IMR-90 (cell line): ENCODE measurements at regions not wholly inside any gene's neighbourhood (a gene's known extent, or its start where the extent isn't known, plus 50 kb on each side); places are given as distances from the start of the nearest gene placed in this dataset.

Experiments
- ATAC-seq: fragments of 200-7000 bp; cut with Tn5 transposase; 2 replicates; pipeline ENCODE4 v1.9.1; 2020; ENCODE audit warnings: low read depth, mild to moderate bottlenecking, moderate library complexity
- BruUV-seq: library from RNA; stranded (reverse); fragments of 400-500 nt; replicated peaks from 2 replicates; lab custom pipeline; 2021; lab: Mats Ljungman, UMichigan
- CTCF ChIA-PET: fragments of 300-600 bp; formaldehyde crosslinking; extraction: SDS; loops from one replicate; lab custom pipeline; 2021; ENCODE audit warnings: antibody characterized with exemption; lab: Yijun Ruan, JAX
- POLR2A ChIA-PET: fragments of 300-600 bp; sonication (Branson Sonifier 250); formaldehyde crosslinking; loops from one replicate; lab custom pipeline; 2022; ENCODE audit warnings: antibody characterized with exemption; ENCODE audit not compliant: unreplicated experiment; lab: Charles Lee
- DNase-seq: peaks from one replicate; pipeline ENCODE4 v3.0.0; 2013
- H2AFZ ChIP-seq: replicated peaks from 2 replicates; pipeline ENCODE3; 2013; ENCODE audit warnings: low read length, mild to moderate bottlenecking; ENCODE audit not compliant: poor library complexity
- H2AK5ac ChIP-seq: 2 replicates; pipeline ENCODE4 v1.6.1; 2013; ENCODE audit warnings: low read depth, low read length, inconsistent platforms
- H2AK9ac ChIP-seq: replicated peaks from 2 replicates; pipeline ENCODE3; 2013; ENCODE audit warnings: mild to moderate bottlenecking, low read depth, low read length, moderate library complexity; ENCODE audit not compliant: poor library complexity
- H2BK120ac ChIP-seq: 2 replicates; pipeline ENCODE4 v1.6.1; 2013; ENCODE audit warnings: low read depth, low read length, inconsistent platforms
- H2BK15ac ChIP-seq: 3 replicates; pipeline ENCODE4 v1.6.1; 2013; ENCODE audit warnings: low read depth, low read length, inconsistent platforms
- H2BK20ac ChIP-seq: 2 replicates; pipeline ENCODE4 v1.6.1; 2013; ENCODE audit warnings: low read depth, mild to moderate bottlenecking, inconsistent platforms, low read length, moderate library complexity
- H2BK5ac ChIP-seq: 2 replicates; pipeline ENCODE4 v1.6.1; 2013; ENCODE audit warnings: mild to moderate bottlenecking, low read depth, low read length, inconsistent platforms; ENCODE audit not compliant: poor library complexity, severe bottlenecking
- H3K14ac ChIP-seq: replicated peaks from 2 replicates; pipeline ENCODE4 v1.6.1; 2013; ENCODE audit warnings: low read depth, low read length, inconsistent platforms
- H3K18ac ChIP-seq: 2 replicates; pipeline ENCODE4 v1.6.1; 2013; ENCODE audit warnings: low read depth, low read length, control low read depth
- H3K23ac ChIP-seq: 2 replicates; pipeline ENCODE4 v1.6.1; 2013; ENCODE audit warnings: low read depth, low read length, inconsistent platforms
- H3K27ac ChIP-seq: 2 replicates; pipeline ENCODE4 v1.5.1; 2013; ENCODE audit warnings: mild to moderate bottlenecking, control low read depth, low read length; ENCODE audit not compliant: insufficient read depth
- H3K27me3 ChIP-seq: 2 replicates; pipeline ENCODE4 v1.6.1; 2013; ENCODE audit warnings: low read length; ENCODE audit not compliant: control insufficient read depth, insufficient read depth
- H3K36me3 ChIP-seq: 2 replicates; pipeline ENCODE4 v1.6.1; 2013; ENCODE audit warnings: low read length, mixed read lengths; ENCODE audit not compliant: control insufficient read depth, insufficient read depth
- H3K4ac ChIP-seq: 2 replicates; pipeline ENCODE4 v1.6.1; 2013; ENCODE audit warnings: low read depth, low read length, inconsistent platforms
- H3K4me1 ChIP-seq: 2 replicates; pipeline ENCODE4 v1.6.1; 2013; ENCODE audit warnings: low read length, mixed read lengths; ENCODE audit not compliant: control insufficient read depth, insufficient read depth
- H3K4me2 ChIP-seq: 2 replicates; pipeline ENCODE4 v1.6.1; 2013; ENCODE audit warnings: low read depth, mild to moderate bottlenecking, control low read depth, low read length, moderate library complexity
- H3K4me3 ChIP-seq: 2 replicates; pipeline ENCODE4 v1.5.1; 2013; ENCODE audit warnings: low read depth, mild to moderate bottlenecking, control low read depth, low read length, moderate library complexity; ENCODE audit not compliant: insufficient read depth
- H3K56ac ChIP-seq: 2 replicates; pipeline ENCODE4 v1.6.1; 2013; ENCODE audit warnings: low read length, inconsistent platforms; ENCODE audit not compliant: insufficient read depth; ENCODE audit errors: extremely low read depth
- H3K79me1 ChIP-seq, 2 experiments: 2 replicates each; pipeline ENCODE4 v1.6.1; 2013; ENCODE audit warnings: low read length in 2 of 2, inconsistent platforms in 1 of 2, low read depth in 1 of 2
- H3K9ac ChIP-seq: 2 replicates; pipeline ENCODE4 v1.6.1; 2013; ENCODE audit warnings: low read depth, low read length, control low read depth
- H3K9me1 ChIP-seq: 2 replicates; pipeline ENCODE4 v1.6.1; 2013; ENCODE audit warnings: low read length, inconsistent platforms; ENCODE audit not compliant: insufficient read depth
- H3K9me3 ChIP-seq: 2 replicates; pipeline ENCODE4 v1.6.1; 2013; ENCODE audit warnings: low read length; ENCODE audit not compliant: control insufficient read depth, insufficient read depth
- H4K20me1 ChIP-seq: 2 replicates; pipeline ENCODE4 v1.6.1; 2013; ENCODE audit warnings: low read length, inconsistent platforms; ENCODE audit not compliant: insufficient read depth
- H4K5ac ChIP-seq: 2 replicates; pipeline ENCODE4 v1.6.1; 2013; ENCODE audit warnings: mild to moderate bottlenecking, low read depth, low read length, control low read depth
- H4K8ac ChIP-seq, 2 experiments: 2 replicates each; pipeline ENCODE4 v1.6.1; 2013; ENCODE audit warnings: low read depth in 2 of 2, low read length in 2 of 2, control low read depth in 1 of 2, inconsistent platforms in 1 of 2
- H4K91ac ChIP-seq: 2 replicates; pipeline ENCODE4 v1.6.1; 2013; ENCODE audit warnings: low read depth, low read length, inconsistent platforms; ENCODE audit not compliant: insufficient read depth
- BHLHE40 ChIP-seq: fragments of 150-350 bp; IDR thresholded peaks from 2 replicates; pipeline ENCODE4 v1.6.1; 2016; ENCODE audit warnings: mild to moderate bottlenecking, low read depth, low read length
- CHD1 ChIP-seq: IDR thresholded peaks from 2 replicates; pipeline ENCODE4 v1.6.1; 2012; ENCODE audit warnings: low read depth, low read length, improper control_type of control experiment
- CTCF ChIP-seq: conservative IDR thresholded peaks from 2 replicates; pipeline ENCODE4 v1.5.1; 2012; ENCODE audit warnings: mild to moderate bottlenecking, low read depth, low read length, improper control_type of control experiment
- ELK1 ChIP-seq: fragments of 150-350 bp; IDR thresholded peaks from 2 replicates; pipeline ENCODE4 v1.6.1; 2016; ENCODE audit warnings: low read depth, mild to moderate bottlenecking, low read length, moderate library complexity, borderline replicate concordance
- FOS ChIP-seq: fragments of 150-350 bp; IDR thresholded peaks from 2 replicates; pipeline ENCODE4 v1.6.1; 2016; ENCODE audit warnings: low read depth, low read length
- MAFK ChIP-seq: IDR thresholded peaks from 2 replicates; pipeline ENCODE4 v1.6.1; 2012; ENCODE audit warnings: low read depth, low read length, improper control_type of control experiment
- MAZ ChIP-seq: IDR thresholded peaks from 2 replicates; pipeline ENCODE4 v1.6.1; 2012; ENCODE audit warnings: low read depth, mild to moderate bottlenecking, low read length, improper control_type of control experiment, moderate library complexity, borderline replicate concordance
- POLR2A ChIP-seq: IDR thresholded peaks from 2 replicates; pipeline ENCODE4 v1.6.1; 2012; ENCODE audit warnings: mild to moderate bottlenecking, low read depth, low read length
- RAD21 ChIP-seq: IDR thresholded peaks from 2 replicates; pipeline ENCODE4 v1.6.1; 2012; ENCODE audit warnings: low read length, improper control_type of control experiment
- RFX5 ChIP-seq: IDR thresholded peaks from 2 replicates; pipeline ENCODE4 v1.8.0; 2012; ENCODE audit warnings: low read depth, mild to moderate bottlenecking, low read length, moderate library complexity
- SMC3 ChIP-seq: fragments of 150-350 bp; IDR thresholded peaks from 2 replicates; pipeline ENCODE4 v1.6.1; 2016; ENCODE audit warnings: low read depth, mild to moderate bottlenecking, antibody characterized with exemption, low read length, moderate library complexity
- WGBS, 2 experiments: methylation state at CpG; one replicate each; pipeline versions ENCODE4 v1.1.5 to v1.1.7; 2013; ENCODE audit warnings: missing lambda C conversion rate in 2 of 2; ENCODE audit not compliant: insufficient read length in 1 of 2; ENCODE audit errors: extremely low coverage in 2 of 2; 5-methylcytosine and 5-hydroxymethylcytosine counted together
- dilution Hi-C: fragments of 300-500 bp; cut with HindIII; formaldehyde crosslinking; loops from one replicate; pipeline ENCODE4 v1.14.3; 2018; ENCODE audit warnings: low sequenced_read_pairs; ENCODE audit not compliant: unreplicated experiment
- in situ Hi-C: fragments of 300-500 bp; cut with MboI; formaldehyde crosslinking; loops from 3 replicates; pipeline ENCODE4 v1.14.3; 2019; ENCODE audit warnings: low sequenced_read_pairs, inconsistent platforms, mixed read lengths
- intact Hi-C: fragments of 100-400 bp; cut with micrococcal nuclease; formaldehyde crosslinking; loops from 2 replicates; pipeline ENCODE4 v1.10.0; 2022

- H4K91ac ChIP-seq, result no peak overlapping the region
- DNase-seq (no peak), ATAC-seq (no peak)
- ChIA-PET POLR2A (no interaction called here), CTCF (no interaction called here)
- no peak overlapping the region for H4K8ac ChIP-seq
- dilution Hi-C loops, result no loop called here
- 0 out of 2 replicates have a peak, but pooled peaks cover 2% of the 10 kb centered on the region for H3K9me3 ChIP-seq
- no peak overlapping the region for H2AK9ac ChIP-seq
- H3K4me3 ChIP-seq, result no peak overlapping the region
- H2BK120ac ChIP-seq, result no peak overlapping the region
- no peak overlapping the region for H2BK5ac ChIP-seq
- no peak overlapping the region for H3K4ac ChIP-seq
- TF ChIP-seq FOS (no peak), ELK1 (no peak), MAFK (no peak), CTCF (no peak), SMC3 (no peak), MAZ (no peak), CHD1 (no peak), BHLHE40 (no peak), POLR2A (no peak), RAD21 (no peak), RFX5 (no peak)
- H3K79me1 ChIP-seq, result no peaks in the 10 kb centered on the region
- H4K20me1 ChIP-seq, result no peaks in the 10 kb centered on the region
- H3K18ac ChIP-seq, result no peak overlapping the region
- no peaks in the 10 kb centered on the region for H3K36me3 ChIP-seq
- no peak overlapping the region for H3K56ac ChIP-seq
- no peak overlapping the region for H3K27ac ChIP-seq
- H3K27me3 ChIP-seq, result no peaks in the 10 kb centered on the region
- no peak overlapping the region for H3K9ac ChIP-seq
- no peaks in the 10 kb centered on the region for H3K9me1 ChIP-seq
- WGBS, 2 experiments, result no CpG with 5 or more reads among the region's 5 CpGs
- H3K14ac ChIP-seq, result no peak overlapping the region
- H3K4me2 ChIP-seq, result no peak overlapping the region
- H3K23ac ChIP-seq, result no peak overlapping the region
- H2BK20ac ChIP-seq, result no peak overlapping the region
- no TSS peak for BruUV-seq
- intact Hi-C loops, result no loop called here
- H2BK15ac ChIP-seq, result no peak overlapping the region
- no peaks in the 10 kb centered on the region for H3K4me1 ChIP-seq
- no peak overlapping the region for H2AK5ac ChIP-seq
- H4K5ac ChIP-seq, result no peak overlapping the region
- no peak overlapping the region for H2AFZ ChIP-seq
- in situ Hi-C loops, result no loop called here
Observed at GRCh38 chr15:91779960-91780359, 73.5 kb upstream of the SLCO3A1 start.
